Activated CD4-positive, alpha-beta T cell treated with anti-CD3 and anti-CD28 coated beads, Interleukin-2, amount 50 U/mL, for 1 hour (primary cell): ENCODE measurements at regions not wholly inside any gene's neighbourhood (a gene's known extent, or its start where the extent isn't known, plus 50 kb on each side); places are given as distances from the start of the nearest gene placed in this dataset.
"Not testable (repeated sequence)": the region's sequence is repeated elsewhere in the genome, so short reads cannot be mapped to it uniquely, and the experiment has no call there.

Experiments
- DNase-seq: peaks from one replicate; pipeline ENCODE4 v3.0.0-alpha.2; 2020

DNA sequence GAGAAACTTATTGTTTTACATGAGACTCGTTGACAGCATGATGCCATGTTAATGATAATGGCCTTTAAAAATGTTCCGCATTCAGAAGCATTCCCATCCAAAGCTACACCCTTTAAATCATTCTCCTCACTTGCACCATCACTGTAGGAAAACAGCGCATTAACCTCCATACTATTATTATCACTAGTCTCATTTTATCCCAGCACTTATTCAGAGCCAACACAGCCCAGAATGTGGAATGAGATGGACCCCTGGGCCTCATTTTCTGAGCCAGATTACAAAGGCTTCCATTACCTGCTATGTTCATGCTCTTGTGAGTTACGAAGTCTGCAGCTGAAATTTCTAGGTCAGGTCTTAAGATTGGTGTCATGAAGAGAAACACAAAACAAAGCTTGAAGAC, 159.4 kb downstream of the HS3ST3A1 start:
- DNase-seq: no peak

DNA sequence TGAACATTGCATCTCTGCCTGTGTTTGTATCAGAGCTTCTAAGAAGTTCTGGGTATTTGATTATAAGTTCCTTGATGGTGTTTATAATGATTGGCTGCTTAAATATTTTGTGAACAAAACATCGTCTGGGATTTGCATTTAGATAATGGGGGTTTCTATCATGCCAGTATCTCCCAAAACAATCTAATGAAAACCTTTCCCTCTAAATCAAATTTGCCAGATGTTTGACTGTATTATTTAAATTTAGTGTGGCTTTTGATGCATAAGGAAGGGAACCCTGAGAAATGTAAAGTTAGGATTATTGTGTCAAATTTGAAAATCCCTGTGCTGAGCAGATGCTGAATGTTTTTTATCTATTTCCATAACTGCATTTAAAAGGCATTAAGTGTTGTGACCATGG, 159.9 kb downstream of the HS3ST3A1 start:
- no peak for DNase-seq

DNA sequence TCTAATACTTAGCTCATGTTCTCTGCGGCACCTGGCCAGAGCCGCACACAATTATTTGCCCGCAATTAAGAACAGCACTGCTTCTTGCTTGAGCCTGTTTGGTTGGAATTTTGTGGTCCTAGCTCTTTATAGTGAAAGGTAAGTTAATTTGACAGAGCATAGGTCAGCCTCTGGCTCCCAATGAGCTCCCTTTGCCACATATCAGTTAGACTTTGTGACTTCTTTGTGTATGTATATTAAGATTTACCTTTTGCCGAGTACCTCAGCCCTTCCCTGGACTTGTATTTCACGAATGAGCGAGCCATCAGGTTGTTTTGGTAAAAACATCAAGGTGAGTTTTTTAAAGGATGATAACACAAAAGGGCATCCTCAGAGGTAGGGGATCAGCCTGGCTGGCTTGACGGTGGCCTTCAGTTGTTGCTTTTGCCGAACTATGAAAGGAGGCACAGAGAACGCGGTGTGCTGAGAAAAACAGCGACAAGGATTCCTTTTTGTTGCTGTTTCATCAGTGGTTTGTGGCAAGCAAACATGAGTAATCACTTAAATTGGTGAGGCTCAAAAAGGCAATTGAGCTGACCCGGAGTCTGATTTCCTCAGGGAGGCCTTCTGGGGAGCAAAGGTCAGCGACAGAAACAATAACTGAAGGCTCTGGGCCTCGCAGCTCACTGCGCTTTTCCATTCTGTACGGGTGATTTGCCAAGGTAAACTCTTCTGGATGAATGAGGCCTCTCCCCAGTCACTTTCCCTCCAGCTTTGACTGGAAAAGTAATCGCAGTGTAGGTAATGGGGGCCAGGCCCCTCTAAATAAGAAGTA, 163.6 kb downstream of the HS3ST3A1 start:
- DNase-seq: no peak

DNA sequence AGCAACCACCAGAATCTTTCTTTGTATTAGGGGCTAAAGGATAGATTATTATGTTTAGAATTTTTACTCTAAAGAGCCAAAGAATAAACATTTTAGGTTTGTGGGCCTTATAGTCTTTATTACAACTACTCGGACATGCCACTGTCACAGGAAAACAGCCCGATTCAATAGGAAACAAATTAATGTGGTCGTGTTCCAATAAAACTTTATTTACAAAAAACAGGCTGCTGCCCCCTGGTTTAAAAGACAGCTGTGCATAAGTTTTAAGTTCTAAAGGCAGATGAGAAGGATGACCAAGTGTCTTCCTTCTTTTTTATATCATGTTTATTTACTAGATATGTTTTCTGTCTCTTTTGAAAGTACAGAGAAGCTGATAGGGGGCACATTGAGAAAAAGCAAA, 166.5 kb downstream of the HS3ST3A1 start:
- no peak for DNase-seq

DNA sequence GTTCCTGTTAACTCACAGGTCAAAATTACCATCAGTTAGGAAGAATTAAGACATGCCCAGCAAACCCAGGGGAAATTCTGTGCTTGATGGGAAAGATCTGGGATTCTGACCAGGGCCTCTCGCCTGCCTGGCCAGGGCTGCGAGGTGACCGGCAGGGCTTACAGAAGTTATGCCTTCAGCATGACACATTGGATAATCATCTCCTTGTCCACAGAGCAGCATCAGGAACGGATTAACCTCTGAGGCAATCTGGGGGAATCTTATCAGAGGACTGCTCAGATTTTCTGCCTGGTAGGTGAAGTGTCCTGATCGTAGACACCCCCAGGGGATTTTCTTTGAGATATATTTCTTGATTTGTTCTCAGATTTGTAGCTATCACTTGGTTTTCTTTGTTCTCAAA, 172.5 kb downstream of the HS3ST3A1 start:
- no peak for DNase-seq

DNA sequence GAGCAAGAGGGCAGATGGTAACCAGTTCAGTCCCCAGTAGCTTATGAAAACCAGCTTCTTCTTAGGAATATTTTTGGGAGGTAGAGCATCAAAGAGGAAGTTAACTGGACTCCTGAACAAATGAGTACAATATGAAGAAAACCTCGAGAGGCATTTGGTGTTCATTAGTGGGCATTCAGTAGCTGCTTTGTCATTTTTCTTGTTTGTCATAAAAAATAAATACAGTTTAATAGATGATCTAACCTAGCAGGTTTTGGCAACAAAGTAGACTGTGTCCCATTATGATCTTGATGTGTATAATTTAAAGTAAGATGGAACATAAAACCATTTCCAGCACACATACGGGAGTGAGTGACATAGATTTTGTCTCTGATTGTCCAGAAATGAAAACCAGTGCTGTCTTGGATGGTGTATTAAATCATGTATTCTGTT, 173.1 kb downstream of the HS3ST3A1 start:
- DNase-seq: no peak

DNA sequence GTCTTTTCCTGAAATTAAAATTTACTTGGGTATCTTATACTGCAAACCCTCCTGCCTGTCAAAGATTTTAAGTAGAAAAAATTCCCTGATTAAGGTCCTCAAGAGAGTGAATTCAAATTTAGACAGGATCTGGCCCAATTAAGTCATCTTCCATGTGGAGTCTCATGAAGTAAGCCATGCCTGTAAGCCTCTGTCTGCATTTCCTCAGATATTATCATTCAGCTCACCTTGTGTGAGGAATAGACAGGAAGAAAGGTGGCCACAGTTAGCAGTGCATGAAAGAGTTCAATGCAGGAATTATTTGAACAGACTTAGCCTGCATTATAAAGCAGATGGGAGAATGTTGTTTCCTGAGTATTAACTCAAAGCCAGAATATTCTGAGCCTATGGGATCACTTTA, 174.7 kb downstream of the HS3ST3A1 start:
- no peak for DNase-seq

DNA sequence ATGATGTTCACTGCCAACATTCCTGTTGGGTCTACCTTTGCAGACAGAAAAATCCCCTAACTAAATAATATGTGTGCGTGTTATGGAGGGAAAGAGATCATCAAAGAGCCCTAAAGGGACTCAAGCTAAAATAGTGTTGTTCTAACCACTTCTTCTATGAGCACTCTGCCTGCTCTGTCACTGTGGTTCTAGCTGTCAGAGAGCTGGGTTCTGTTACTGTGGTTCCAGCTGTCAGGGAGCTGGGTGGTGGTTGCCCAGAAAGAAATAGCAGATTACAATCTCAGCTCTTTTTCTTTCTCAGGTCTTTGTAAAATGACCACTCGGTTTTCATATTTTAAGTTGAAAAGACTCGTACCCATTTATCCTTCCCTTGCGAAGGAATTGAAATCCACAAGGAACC, 176.3 kb downstream of the HS3ST3A1 start:
- DNase-seq: no peak

DNA sequence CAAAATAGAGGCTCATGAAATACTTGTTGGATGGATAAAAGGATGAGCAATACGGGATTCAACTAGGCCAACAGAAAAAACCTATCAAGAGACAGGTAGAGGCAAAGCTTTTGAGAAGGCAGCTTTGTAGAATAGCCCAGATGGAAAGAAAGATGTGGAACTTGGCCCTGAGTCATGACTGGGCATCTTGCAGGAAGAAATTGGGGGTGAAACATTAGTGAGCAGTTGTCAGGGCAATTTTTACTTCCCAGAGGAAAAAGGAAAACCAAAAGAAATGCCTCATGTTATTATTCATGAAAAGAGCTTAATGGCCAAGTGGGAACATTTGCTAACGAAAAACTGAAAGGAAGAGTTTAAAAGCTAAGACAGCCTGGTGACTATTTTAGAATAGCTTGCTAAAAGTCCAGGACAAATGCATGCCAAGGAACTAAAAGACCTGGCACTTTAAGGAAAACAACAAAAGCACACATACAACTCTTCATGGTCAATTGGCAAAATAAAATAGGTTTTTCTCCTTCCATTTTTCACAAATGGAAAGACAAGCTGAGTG, 180.1 kb downstream of the HS3ST3A1 start:
- DNase-seq: no peak

DNA sequence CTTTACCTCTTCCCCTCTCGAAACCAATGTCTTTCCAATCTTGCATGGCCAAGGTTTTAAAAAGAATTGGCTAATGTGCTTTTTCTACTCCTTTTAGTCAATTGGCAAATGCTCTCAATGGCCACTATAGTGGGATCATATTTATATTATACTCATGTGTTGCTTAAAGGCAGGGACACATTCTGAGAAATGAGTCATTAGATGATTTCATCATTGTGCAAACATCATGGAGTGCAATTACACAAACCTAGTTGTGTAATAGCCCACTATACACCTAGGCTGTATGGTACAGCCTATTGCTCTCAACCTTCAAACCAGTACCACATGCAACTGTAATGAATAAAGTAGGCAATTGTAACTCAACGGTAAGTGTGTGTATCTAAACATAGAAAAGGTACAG, 180.9 kb downstream of the HS3ST3A1 start:
- no peak for DNase-seq

DNA sequence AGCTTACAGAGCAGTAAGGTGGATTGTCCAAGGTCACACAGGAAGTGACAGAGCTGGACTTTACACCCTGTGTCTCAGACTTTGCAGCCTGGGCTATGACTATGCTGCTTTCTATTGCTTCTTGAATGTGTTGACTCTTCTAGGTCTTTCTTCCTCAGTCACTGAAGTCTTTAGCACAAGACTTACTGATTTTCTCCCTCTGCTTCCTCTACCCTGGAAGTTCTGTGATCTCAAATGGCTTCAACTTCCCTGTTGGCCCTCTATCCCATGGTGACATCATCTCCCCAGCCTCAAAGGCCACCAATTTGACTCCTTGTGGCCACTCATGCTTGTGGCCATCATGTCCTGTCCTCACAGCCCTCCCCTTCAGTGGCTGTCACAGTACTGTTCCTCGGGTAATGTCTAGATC, 181.3 kb downstream of the HS3ST3A1 start:
- no peak for DNase-seq

DNA sequence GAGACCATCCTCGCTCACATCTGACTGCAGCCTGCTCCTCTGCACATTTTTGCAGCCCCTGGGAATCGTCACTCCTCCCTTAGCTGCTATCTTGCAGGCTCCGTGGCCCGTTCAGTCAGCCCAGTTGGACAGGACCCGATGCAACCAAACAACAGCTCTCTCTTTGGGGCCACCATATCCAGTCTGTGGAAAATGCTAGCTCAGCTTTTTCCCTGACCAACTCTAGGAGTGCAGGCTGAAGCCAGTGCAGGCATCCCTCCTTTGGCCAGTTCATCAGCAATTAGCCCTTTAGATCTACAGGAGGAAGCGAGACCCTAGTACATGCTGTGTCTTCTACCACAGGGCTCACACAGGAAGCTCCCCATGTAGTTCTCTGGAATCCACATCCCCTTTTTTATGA, 182.1 kb downstream of the HS3ST3A1 start:
- DNase-seq: no peak

DNA sequence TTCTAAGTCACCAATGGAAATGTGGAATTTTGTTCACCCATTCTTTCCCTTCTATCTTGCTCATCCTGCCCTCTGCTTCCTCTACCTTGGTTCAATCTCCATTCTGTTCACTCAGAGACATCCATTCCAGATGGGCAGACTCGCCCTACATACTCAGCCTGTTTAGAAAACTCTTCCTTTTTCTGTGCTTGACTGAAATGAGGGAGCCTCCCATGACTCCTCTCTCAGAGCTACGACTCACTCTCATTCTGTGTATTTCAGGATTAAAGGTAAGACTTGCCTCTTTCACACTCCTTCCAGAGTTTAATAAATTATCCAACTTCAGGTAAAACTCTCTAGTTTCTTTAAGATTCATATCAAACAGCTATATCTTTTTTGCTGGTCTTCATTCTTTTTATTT, 182.8 kb downstream of the HS3ST3A1 start:
- no peak for DNase-seq

DNA sequence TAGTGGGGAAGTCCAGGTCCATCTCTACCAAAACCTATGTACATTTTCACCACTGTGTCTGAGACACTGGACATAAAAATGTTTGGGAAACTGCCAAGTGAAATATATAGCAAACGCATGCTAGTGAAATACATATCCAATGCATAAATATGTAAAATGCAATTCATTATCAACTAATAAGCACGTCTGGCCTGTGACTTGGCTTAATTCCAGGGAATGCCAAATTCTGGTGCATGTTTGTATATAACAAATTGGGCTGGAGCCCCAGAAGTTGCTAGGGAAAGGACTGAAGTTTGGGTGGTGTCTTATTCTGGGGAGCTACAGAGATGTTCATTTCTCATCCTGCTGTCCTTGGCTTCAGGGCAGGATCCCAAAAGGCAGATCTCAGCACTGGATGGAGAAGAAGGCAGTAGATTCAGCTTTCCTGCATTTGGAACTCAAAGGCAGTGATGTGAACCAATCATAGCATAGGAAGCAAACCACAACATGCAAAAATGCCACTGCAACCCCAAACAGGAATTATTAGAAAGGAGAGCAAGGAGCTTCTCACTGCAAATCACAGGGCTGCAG, 184.3 kb downstream of the HS3ST3A1 start:
- no peak for DNase-seq

DNA sequence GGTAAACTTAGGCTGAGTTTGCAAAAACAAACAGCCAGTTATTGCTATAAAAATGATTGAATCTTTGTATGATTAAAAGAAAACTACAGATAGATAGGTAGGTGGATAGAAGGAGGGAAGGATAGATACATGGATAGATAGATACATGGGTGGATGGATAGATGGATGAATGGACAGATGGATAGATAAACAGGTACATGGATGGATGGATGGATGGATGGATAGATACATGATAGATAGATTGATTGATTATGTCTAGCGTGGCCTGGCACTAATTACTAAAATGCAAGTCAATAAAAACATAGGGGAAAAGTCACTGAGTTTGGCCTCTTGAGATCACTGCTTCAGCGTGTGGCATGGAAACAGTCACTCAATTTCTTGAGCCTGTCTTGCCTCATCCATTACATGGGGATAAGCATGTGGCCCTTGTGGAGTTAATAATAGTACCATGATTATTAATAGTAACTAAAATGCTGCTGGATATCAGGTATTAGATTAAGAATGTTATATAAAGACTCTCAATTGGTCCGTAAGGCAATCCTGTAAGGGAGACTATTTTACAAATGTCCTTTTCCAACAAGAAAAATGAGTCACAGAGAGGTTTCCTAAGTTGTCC, 184.9 kb downstream of the HS3ST3A1 start:
- DNase-seq: no peak

DNA sequence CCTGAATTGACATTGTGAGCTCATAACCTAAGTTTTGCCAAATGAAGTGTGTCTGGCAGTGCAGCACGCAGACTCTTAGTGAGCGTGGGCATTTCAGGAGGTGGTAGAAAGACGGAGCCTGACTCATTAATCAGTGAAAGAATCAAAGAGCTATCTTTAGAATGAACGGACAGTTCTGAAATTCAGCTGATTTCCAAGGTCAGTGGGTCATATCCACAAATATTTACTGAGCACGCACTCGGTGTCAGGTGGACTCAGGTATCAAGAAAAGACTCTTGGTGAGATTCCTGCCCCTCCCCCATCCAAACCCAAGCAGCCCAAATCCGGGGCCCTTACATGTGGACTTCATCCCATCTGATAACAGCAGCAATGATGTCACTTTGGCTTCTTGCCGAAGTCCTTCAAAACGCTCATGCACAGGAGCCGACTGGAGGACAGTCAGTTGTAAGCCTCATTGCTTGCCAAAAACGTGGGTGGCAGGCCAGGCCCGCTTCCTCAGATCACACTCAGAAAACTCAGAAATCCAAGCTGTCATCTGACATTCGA, 185.8 kb downstream of the HS3ST3A1 start:
- DNase-seq: no peak

DNA sequence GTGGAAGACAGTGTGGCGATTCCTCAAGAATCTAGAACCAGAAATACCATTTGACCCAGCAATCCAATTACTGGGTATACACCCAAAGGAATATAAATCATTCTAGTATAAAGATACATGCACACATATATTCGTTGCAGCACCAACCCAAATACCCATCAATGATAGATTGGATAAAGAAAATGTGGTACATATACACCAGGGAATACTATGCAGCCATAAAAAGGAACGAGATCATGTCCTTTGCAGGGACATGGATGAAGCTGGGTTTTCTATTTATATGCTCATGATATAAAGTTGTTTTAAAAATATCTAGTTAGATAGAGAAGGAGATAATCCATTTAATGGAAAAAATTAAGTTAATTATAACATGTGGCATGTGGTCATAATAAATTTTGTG, 186.5 kb downstream of the HS3ST3A1 start:
- not testable (repeated sequence) for DNase-seq

DNA sequence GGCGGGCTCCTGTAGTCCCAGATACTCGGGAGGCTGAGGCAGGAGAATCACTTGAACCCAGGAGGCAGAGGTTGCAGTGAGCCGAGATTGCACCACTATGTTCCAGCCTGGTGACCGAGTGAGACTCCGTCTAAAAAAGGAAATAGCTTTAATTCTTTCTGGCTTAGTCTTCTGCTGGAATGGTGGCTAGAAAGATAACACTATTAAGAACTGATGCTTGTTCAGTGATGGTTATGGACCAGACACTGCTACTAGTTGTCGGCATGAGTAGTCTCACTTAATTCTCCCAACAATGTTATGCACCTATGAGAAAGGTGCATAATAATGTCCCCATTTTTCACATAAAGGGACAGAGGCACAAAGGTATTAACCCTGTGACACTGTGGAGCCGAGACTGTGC, 188.7 kb downstream of the HS3ST3A1 start:
- DNase-seq: no peak

DNA sequence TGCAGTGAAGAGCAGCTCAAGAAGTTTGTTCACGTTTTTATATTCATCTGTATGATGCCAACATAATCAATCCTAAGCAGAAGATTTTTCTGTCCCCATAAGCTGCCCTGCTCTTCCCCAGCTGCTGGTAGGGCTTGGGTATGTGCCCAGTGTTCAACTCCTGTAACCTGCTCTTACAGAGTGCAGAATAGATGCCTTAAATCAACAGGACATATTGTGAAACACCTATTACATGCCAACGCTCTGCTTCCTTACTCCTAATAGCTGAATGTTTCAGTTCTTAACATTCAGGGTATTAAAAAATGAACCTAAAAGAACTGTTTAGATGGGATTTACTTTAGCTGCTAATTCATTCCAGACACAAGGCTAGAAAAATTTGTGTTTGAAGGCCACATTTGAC, 190.9 kb downstream of the HS3ST3A1 start:
- no peak for DNase-seq

DNA sequence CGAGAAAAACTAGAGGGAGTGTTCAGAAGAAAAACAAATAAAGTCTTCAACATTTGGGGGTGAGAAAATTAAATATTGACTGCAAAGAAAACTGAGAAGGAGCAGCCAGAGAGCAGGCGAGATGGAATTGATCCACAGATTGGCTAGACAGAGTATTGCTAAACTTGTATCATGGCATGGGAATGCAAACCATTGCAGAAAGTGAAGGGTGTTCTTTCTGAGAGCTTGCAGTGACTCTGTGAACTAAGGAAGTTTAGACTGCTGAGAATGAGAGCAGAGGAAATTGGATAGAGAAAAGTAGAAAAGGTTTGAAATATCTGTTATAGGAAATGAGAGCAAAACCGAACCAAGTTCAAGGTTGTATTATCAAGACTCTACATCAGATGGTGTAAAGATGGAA, 191.5 kb downstream of the HS3ST3A1 start:
- DNase-seq: no peak

DNA sequence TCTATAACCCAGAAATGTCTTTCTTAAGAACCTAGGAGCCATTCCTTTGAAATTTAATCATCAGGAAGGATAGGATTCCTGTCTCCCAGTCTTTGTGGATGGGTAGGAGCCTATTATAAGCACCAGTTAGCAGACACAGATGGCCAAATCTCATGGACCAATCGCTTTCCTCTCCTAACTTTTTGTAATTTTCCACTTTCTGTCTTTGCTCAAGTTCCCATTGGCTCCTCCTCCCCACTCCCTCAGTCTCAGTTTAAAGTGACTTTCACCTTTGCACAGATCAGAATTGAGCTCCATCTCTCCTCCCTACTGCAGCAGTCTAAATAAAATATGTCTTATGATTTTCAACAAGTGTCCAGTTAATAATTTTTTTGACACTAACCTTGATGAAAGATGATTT, 192.3 kb downstream of the HS3ST3A1 start:
- DNase-seq: no peak

DNA sequence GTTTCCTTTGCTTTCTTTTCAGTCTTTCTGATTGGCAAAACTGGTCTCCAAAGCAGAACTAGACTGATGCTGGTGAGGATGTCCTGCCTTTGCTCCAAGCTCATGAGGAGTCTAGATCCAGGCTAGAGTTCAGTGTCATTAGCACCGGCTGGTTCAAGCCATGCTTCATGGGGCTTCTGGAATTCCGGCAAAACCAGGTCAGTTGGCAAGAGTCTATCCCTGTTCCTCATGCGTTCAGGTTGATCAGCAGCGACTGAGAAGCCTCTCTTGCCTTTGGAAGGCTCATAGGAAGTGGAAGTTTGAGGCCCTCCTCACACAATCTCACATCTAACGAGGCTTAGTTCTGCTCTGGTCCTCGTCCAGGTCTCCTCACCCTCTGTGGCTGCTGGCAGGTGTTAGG, 194.3 kb downstream of the HS3ST3A1 start:
- DNase-seq: no peak

DNA sequence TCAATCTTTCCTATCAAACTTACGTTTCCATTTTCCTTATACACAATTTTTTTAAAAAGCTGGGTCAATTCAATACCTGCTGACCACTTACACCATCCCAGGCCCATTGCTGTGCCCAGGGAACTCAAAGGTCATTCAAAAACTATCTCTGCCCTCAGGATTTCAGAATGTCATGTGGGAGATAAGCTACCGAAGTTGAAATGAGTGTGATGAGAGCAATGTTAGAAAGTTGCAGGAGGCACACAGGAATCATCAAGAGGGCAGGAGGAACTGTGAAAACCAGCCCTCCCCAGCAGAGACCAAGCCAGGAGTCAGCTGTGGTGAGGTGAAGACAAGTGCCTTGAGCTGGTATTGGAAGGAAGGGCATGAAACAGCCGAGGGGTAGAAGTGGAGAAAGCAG, 195.9 kb downstream of the HS3ST3A1 start:
- no peak for DNase-seq

DNA sequence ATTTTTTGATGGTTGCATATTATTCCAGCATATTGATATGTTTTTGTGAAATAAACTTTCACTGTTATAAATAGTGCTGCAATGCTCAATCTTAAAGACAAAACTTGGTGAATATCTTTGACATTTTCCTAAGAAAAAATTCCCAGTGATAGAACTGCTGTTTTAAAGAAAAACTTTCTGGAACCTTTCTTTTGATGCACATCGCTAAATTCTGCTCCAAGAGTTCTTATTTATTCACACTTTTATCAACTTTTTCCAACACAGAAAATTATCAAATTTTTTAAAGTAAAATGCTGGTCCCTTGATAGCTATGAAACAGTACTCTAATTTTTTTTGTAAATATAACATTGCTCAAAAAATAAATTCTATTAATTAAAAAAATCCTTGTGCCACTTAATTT, 196.6 kb downstream of the HS3ST3A1 start:
- DNase-seq: no peak
